HG03175 (cell line): ENCODE measurements at regions not wholly inside any gene's neighbourhood (a gene's known extent, or its start where the extent isn't known, plus 50 kb on each side); places are given as distances from the start of the nearest gene placed in this dataset.

Source experiments
- ATAC-seq: cut with Tn5 transposase; IDR thresholded peaks from one replicate; pipeline ENCODE4 v1.9.1; 2021; ENCODE audit warnings: mild to moderate bottlenecking, moderate library complexity; ENCODE audit not compliant: unreplicated experiment

GRCh38 chr3:98969295-98969694 lies 67.8 kb upstream of the DCBLD2 start:
- no peak for ATAC-seq

GRCh38 chr3:98968824-98969223 lies 67.3 kb upstream of the DCBLD2 start:
- no peak for ATAC-seq

- ATAC-seq, result no peak
These were observed 66.9 kb upstream of the DCBLD2 start for GRCh38 chr3:98968347-98968746.

- no peak for ATAC-seq
These were observed 66.3 kb upstream of the DCBLD2 start for GRCh38 chr3:98967758-98968157.

- ATAC-seq, result no peak
These were observed 65.5 kb upstream of the DCBLD2 start for GRCh38 chr3:98966862-98967546.

GRCh38 chr3:98966434-98966833 lies 64.9 kb upstream of the DCBLD2 start:
- no peak for ATAC-seq

GRCh38 chr3:98964784-98965183 lies 63.3 kb upstream of the DCBLD2 start:
- ATAC-seq, result no peak

- no peak for ATAC-seq
These were observed 62.1 kb upstream of the DCBLD2 start for GRCh38 chr3:98963546-98963945.

GRCh38 chr3:98962951-98963350 lies 61.5 kb upstream of the DCBLD2 start:
- ATAC-seq, result no peak

GRCh38 chr3:98962189-98962930 lies 60.9 kb upstream of the DCBLD2 start:
- no peak for ATAC-seq

GRCh38 chr3:98961161-98962155 lies 60.0 kb upstream of the DCBLD2 start:
- no peak for ATAC-seq

GRCh38 chr3:98957681-98958080 lies 56.2 kb upstream of the DCBLD2 start:
- ATAC-seq, result no peak

GRCh38 chr3:98956008-98956407 lies 54.5 kb upstream of the DCBLD2 start:
- no peak for ATAC-seq

- ATAC-seq, result no peak
These were observed 53.5 kb upstream of the DCBLD2 start for GRCh38 chr3:98954791-98955604.

- ATAC-seq, result no peak
These were observed 52.7 kb upstream of the DCBLD2 start for GRCh38 chr3:98954242-98954641.

- no peak for ATAC-seq
These were observed 50.9 kb upstream of the DCBLD2 start for GRCh38 chr3:98952404-98952803.
